Sigmoid colon (tissue), 4 donors: ENCODE measurements at regions not wholly inside any gene's neighbourhood (a gene's known extent, or its start where the extent isn't known, plus 50 kb on each side); places are given as distances from the start of the nearest gene placed in this dataset.

Experiments
- CTCF ChIP-seq, 4 experiments: fragments of 450-650 bp in 3 of 4; fragments of 200-600 bp in 1 of 4; IDR thresholded peaks; one replicate each; pipeline ENCODE4 v1.5.1; 2016 to 2019; ENCODE audit warnings: antibody characterized with exemption in 4 of 4, mild to moderate bottlenecking in 3 of 4, moderate library complexity in 2 of 4
- POLR2A ChIP-seq, 2 donors: fragments of 450-650 bp; IDR thresholded peaks; one replicate each; pipeline ENCODE4 v1.6.1; 2016; ENCODE audit warnings: antibody characterized with exemption in 2 of 2, mild to moderate bottlenecking in 2 of 2, moderate library complexity in 2 of 2
- POLR2AphosphoS5 ChIP-seq, 4 donors: sonication (generic); formaldehyde crosslinking; IDR thresholded peaks; one replicate each; pipeline ENCODE4 v1.6.1; 2017; ENCODE audit warnings: antibody characterized with exemption in 4 of 4

DNA sequence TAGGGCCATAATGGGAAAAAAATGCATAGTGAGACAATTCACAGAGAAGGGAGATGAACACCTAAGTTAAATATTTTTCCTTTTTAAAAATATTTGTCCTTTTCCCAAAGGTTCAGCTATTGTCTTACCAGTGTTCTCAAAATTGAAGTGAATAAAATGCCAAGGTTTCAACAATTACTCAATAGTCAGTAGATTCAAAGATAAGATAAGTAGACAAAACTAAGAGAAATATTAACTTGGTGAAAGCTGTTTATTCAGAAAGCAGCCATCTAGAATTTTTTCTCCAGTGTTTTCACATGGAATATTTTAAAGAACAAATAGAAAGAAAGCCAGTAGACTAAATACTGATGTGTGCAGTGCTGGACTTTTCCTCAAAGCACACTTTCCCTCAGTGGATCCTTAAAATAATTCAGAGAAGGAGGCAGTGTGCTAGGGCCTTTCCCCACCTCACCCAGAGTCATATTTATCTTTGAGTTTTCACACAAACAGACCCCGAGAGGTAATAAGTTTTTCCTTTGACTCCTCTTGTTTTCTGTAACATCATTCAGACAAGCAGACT, 144.5 kb upstream of the PLEKHG7 start:
- TF ChIP-seq CTCF (IDR thresholded peaks at IDR 0.05) (no peak), POLR2A (IDR thresholded peaks at IDR 0.05) (no peak), POLR2AphosphoS5 (IDR thresholded peaks at IDR 0.05) (no peak)
